Subcutaneous abdominal adipose tissue (tissue), 5 donors: ENCODE measurements at regions not wholly inside any gene's neighbourhood (a gene's known extent, or its start where the extent isn't known, plus 50 kb on each side); places are given as distances from the start of the nearest gene placed in this dataset.

Experiments used
- H3K27ac ChIP-seq: one replicate; pipeline ENCODE4 v1.7.0; 2013; ENCODE audit warnings: low read depth, mild to moderate bottlenecking, inconsistent platforms, low read length, moderate library complexity
- H3K27me3 ChIP-seq, 5 donors: one replicate each; pipeline ENCODE4 v1.7.0; 2013; ENCODE audit warnings: low read length in 5 of 5, inconsistent platforms in 1 of 5; ENCODE audit not compliant: control insufficient read depth in 5 of 5, insufficient read depth in 4 of 5
- H3K36me3 ChIP-seq, 5 donors: one replicate each; pipeline ENCODE4 v1.7.0; 2013; ENCODE audit warnings: low read length in 5 of 5; ENCODE audit not compliant: control insufficient read depth in 5 of 5, insufficient read depth in 5 of 5
- H3K4me1 ChIP-seq, 5 donors: one replicate each; pipeline ENCODE4 v1.7.0; 2013; ENCODE audit warnings: low read length in 5 of 5, mild to moderate bottlenecking in 3 of 5, moderate library complexity in 1 of 5; ENCODE audit not compliant: control insufficient read depth in 5 of 5, insufficient read depth in 5 of 5
- H3K4me3 ChIP-seq, 5 donors: one replicate each; pipeline ENCODE4 v1.7.0; 2013; ENCODE audit warnings: low read length in 5 of 5, low read depth in 1 of 5
- H3K9ac ChIP-seq, 5 donors: one replicate each; pipeline ENCODE4 v1.7.0; 2013; ENCODE audit warnings: low read length in 5 of 5, mild to moderate bottlenecking in 4 of 5, moderate library complexity in 3 of 5
- H3K9me3 ChIP-seq, 5 donors: one replicate each; pipeline ENCODE4 v1.7.0; 2013; ENCODE audit warnings: low read length in 5 of 5; ENCODE audit not compliant: control insufficient read depth in 5 of 5
- donor health status: healthy.
- donor health status: healthy.
- donor health status: healthy.
- donor health status: healthy.
- donor health status: healthy.

- Histone ChIP-seq H3K4me1 (peaks cover 0 to 9% (median 6%) of the 10 kb centered on the region in 5 donors), H3K27me3 (peaks cover 0 to 3% (median 0%) of the 10 kb centered on the region in 5 donors)
These were observed 118.9 kb upstream of the NMUR2 start for GRCh38 chr5:152523964-152524363.

DNA sequence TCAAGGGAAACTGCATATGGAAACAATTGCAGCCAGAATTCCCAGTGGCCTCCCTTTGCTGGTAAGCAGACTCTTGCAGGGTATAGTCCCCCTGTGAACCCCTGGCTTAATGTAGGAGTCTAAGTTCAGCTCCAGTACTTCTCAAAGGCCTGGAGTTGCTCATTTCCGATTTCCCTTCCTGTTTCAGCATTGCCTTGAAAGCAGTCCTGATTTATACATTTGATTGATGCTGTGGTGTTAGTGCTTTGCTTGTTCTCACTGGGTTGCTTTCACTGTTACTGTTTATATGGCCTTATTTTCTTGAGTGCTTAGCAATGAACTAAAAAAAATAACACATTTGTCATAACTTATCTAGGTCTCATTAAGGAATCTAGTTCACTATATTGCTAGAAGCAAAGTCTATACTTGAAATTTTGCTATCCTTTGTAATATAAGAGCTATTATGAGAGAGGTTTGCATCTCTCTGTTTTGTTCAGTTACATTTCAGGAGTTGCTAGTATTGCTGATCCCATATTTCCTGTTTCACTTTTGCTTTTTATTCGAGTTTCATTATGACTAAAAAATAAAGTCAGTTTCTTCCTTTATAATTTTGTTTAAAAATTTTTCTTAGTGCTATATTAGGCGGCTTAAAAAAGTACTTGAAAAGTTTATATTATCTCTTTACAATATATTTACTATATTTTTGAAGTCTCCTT, 122.4 kb upstream of the NMUR2 start:
- H3K27me3 ChIP-seq = no peaks in the 10 kb centered on the region
- H3K4me1 ChIP-seq = peaks cover 0 to 9% (median 6%) of the 10 kb centered on the region in 5 donors
- no peak overlapping the region for H3K4me3 ChIP-seq
- H3K9ac ChIP-seq = no peak overlapping the region
- H3K27ac ChIP-seq = no peak overlapping the region
- no peaks in the 10 kb centered on the region for H3K9me3 ChIP-seq
- no peaks in the 10 kb centered on the region for H3K36me3 ChIP-seq

More at GRCh38 chr5:152523964-152524363, 118.9 kb upstream of the NMUR2 start:
- H3K36me3 ChIP-seq = no peaks in the 10 kb centered on the region
- H3K4me3 ChIP-seq = no peak overlapping the region
- H3K27ac ChIP-seq = no peak overlapping the region
- no peaks in the 10 kb centered on the region for H3K9me3 ChIP-seq
- no peak overlapping the region for H3K9ac ChIP-seq

GRCh38 chr5:152529440-152529839, 124.4 kb upstream of the NMUR2 start:
- Histone ChIP-seq H3K36me3 (no peaks in the 10 kb centered on the region), H3K4me1 (peaks cover 0 to 10% (median 6%) of the 10 kb centered on the region in 5 donors), H3K9me3 (no peaks in the 10 kb centered on the region), H3K4me3 (no peak overlapping the region), H3K27ac (no peak overlapping the region), H3K27me3 (no peaks in the 10 kb centered on the region), H3K9ac (no peak overlapping the region)

DNA sequence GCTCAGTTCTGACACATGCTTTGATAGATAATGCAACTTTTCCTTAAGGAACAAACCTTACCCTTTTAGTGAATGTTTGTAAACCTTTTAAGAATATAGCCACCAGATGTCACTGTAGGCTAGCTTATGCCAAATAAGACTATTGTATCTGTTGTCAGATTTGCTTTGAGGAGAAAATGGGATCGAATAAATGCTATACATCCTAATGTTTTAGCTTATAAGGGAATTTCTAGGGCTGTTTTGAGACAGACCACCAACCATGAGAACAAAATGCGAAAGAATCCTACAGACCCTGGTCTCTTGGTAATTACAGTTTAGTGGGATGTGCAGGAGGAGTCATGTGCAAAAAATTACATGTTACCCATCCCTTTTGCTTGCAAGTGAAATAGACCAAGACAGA, 127.6 kb upstream of the NMUR2 start:
- Histone ChIP-seq H3K36me3 (no peaks in the 10 kb centered on the region), H3K4me1 (peaks cover 0 to 5% (median 0%) of the 10 kb centered on the region in 5 donors), H3K27ac (no peak overlapping the region), H3K4me3 (no peak overlapping the region), H3K27me3 (no peaks in the 10 kb centered on the region), H3K9me3 (no peaks in the 10 kb centered on the region), H3K9ac (no peak overlapping the region)

DNA sequence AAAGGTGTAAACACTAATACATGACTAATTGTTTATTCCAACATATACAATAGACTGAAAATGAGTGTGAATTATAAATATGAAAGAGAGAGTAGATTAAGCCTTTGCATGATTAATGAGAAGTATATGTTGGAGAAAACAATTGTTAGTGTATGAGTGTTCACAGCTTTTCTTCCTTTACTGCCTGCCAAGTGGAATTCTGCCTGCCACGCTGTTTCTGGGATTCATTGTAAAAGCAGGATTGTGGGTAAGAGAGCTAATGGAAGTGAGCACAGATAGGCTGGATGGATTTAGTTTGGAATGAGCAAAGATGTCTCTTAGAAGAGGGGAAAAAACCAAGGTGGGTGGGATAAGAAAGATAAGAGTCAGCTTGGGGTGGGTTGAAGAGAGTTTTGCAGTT, 129.6 kb upstream of the NMUR2 start:
- Histone ChIP-seq H3K27me3 (no peaks in the 10 kb centered on the region), H3K36me3 (no peaks in the 10 kb centered on the region), H3K27ac (no peak overlapping the region), H3K9ac (no peak overlapping the region), H3K9me3 (no peaks in the 10 kb centered on the region), H3K4me1 (peaks cover 0 to 5% (median 0%) of the 10 kb centered on the region in 5 donors), H3K4me3 (no peak overlapping the region)

- Histone ChIP-seq H3K27ac (no peak overlapping the region), H3K9ac (no peak overlapping the region), H3K9me3 (no peaks in the 10 kb centered on the region), H3K4me1 (no peaks in the 10 kb centered on the region), H3K27me3 (no peaks in the 10 kb centered on the region), H3K36me3 (no peaks in the 10 kb centered on the region), H3K4me3 (no peak overlapping the region)
These were observed 137.7 kb upstream of the NMUR2 start for GRCh38 chr5:152542741-152543140.

- H3K27me3 ChIP-seq = no peaks in the 10 kb centered on the region
- no peaks in the 10 kb centered on the region for H3K36me3 ChIP-seq
- H3K9ac ChIP-seq = no peak overlapping the region
- H3K4me3 ChIP-seq = no peak overlapping the region
- no peaks in the 10 kb centered on the region for H3K9me3 ChIP-seq
- H3K27ac ChIP-seq = no peak overlapping the region
- no peaks in the 10 kb centered on the region for H3K4me1 ChIP-seq
These were observed 141.4 kb upstream of the NMUR2 start for GRCh38 chr5:152546493-152546892.

DNA sequence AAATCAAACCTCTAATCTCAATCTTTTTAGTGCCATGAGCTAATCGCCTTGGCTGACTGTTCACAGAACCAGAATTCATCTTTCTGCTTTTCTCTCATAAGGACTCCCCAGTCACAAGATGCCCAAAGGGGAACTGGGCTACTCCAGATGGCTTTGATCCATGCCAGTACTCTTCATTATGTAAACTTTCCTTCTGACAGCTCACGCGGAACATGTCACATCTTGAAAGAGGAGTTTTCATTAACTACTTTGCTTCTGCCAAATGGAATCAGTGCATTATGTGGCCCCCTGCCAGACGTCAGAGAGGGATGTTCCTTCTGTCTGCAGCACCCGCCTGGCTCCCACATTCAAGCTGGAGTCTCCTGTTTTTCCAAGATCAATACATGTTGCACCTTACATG, 142.1 kb upstream of the NMUR2 start:
- Histone ChIP-seq H3K9me3 (no peaks in the 10 kb centered on the region), H3K36me3 (no peaks in the 10 kb centered on the region), H3K27me3 (no peaks in the 10 kb centered on the region), H3K9ac (no peak overlapping the region), H3K4me3 (no peak overlapping the region), H3K27ac (no peak overlapping the region), H3K4me1 (no peaks in the 10 kb centered on the region)

DNA sequence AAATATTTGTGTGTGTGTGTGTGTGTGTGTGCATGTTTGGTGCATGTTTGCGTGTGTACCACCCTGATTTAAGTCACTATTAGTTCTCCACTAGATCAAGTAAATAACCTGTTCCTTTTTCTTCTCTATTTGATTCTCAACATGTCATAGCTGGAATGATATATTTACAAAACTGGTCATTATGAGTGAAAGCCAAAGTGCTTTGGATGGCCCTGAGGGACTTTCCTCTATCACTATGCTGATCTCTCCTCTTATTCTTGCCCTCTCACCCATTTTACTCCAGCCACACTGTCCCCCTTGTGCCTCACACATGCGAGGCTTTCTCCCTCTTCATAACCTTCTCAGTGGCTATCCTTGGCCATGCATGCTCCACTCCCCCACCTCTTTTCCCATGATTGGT, 144.6 kb upstream of the NMUR2 start:
- no peak overlapping the region for H3K4me3 ChIP-seq
- no peak overlapping the region for H3K27ac ChIP-seq
- no peaks in the 10 kb centered on the region for H3K4me1 ChIP-seq
- H3K9ac ChIP-seq = no peak overlapping the region
- no peaks in the 10 kb centered on the region for H3K9me3 ChIP-seq
- H3K27me3 ChIP-seq = no peaks in the 10 kb centered on the region
- no peaks in the 10 kb centered on the region for H3K36me3 ChIP-seq

DNA sequence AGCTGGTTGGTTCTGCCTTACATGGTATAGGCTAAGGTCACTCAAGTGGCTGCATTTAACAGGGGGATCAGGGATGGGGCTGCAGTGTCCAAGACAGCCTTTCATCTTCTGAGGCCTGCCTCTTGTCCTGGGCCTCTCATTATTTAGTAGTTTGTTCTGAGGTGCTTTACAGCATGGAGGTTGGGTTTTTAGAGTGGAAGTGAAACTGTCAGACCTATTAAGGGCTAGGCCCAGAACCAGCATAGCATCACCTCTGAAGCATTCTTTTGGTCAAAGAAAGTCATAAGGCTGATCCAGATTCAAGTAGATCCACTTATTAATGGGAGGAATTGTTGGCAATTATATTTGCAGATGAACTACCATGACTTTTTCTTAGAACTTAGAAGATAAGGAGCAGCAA, 146.0 kb upstream of the NMUR2 start:
- Histone ChIP-seq H3K4me3 (no peak overlapping the region), H3K9me3 (no peaks in the 10 kb centered on the region), H3K27me3 (no peaks in the 10 kb centered on the region), H3K36me3 (no peaks in the 10 kb centered on the region), H3K4me1 (no peaks in the 10 kb centered on the region), H3K9ac (no peak overlapping the region), H3K27ac (no peak overlapping the region)
